Head of caudate nucleus (tissue), 42 donors: ENCODE measurements at regions not wholly inside any gene's neighbourhood (a gene's known extent, or its start where the extent isn't known, plus 50 kb on each side); places are given as distances from the start of the nearest gene placed in this dataset.
A peak's percentile ranks its signal among the peaks of the same experiment; 100 is the strongest.

Experiments used
- DNase-seq, 42 donors: peaks; one replicate each; pipeline versions ENCODE4 v3.0.0 to v3.0.0-alpha.2; 2020 to 2021; ENCODE audit warnings: mixed read lengths in 7 of 42
- intact Hi-C: fragments of 100-400 bp; cut with DNase I; formaldehyde crosslinking; loops from one replicate; pipeline ENCODE4 v1.15.0; 2022

GRCh38 chr2:21535826-21536225 is 412.1 kb downstream of the TDRD15 start:
- intact Hi-C loops = no loop called here
- no peak for DNase-seq

GRCh38 chr2:21539685-21540084 is 415.9 kb downstream of the TDRD15 start:
- DNase-seq = no peak
- intact Hi-C loops = no loop called here

GRCh38 chr2:21543630-21544029 is 419.9 kb downstream of the TDRD15 start:
- intact Hi-C loops = no loop called here
- DNase-seq = no peak

DNA sequence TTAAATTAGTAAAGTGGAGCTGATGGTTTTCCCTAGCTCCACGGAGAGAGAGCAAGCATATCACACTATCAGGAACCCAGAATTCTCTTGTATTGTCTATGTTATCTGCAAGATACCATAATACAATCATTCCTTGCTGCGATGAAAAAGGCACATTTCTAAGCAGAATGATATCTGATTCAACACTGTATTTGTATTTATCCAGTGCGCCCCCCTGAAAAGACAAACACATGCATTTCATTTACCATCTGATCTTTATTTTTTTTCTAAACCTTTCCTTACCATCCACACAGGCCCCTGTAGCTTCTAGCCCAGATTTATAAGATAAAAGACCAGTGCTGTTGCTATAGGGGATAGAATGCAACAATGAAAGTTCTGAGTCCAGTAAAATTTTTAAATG is 420.6 kb downstream of the TDRD15 start:
- intact Hi-C loops = no loop called here
- DNase-seq = no peak

GRCh38 chr2:21552981-21553380 is 429.2 kb downstream of the TDRD15 start:
- no peak for DNase-seq
- intact Hi-C loops = no loop called here

DNA sequence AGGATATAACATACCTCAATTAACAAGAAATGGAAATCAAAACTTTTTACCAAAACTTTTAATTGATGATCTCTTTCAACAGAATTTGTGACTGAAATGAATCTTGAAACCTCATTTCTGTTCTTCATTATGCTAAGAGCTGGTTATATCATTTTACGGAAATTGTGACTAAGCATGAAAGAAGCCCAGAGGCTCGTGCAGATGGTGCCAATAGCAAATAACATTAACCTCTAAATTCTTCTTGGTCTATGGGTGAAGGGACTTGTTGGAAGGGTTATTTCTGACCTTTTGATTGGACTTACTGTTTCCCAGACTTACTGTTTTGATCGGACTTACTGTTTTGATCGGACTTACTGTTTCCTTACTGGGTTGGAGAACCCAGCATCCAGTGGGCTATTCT is 435.6 kb downstream of the TDRD15 start:
- DNase-seq = no peak
- intact Hi-C loops = no loop called here

DNA sequence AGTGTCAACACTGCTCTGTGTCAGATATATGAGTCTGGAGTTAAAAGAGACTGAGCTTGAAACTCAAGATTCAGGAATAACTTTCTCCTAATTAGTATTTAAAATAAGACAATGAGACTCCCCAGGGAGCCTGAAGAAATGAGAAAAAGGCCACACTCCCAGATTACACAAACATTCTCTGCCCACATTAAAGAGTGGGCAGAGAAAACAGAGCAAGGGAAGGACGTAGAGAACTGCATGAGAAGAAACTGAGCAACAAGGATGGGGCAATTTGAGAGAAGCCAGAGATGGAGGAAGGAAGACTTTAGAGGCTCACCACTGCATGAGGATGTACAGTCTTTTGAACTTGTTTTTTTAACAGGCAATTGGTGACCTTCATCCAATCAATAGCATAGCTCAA is 438.2 kb downstream of the TDRD15 start:
- intact Hi-C loops = no loop called here

GRCh38 chr2:21567395-21567794 is 443.6 kb downstream of the TDRD15 start:
- intact Hi-C loops = no loop called here
- DNase-seq = no peak

More for the DNA sequence above, 438.2 kb downstream of the TDRD15 start:
- DNase-seq = no peak

- intact Hi-C loops = no loop called here
Observed at GRCh38 chr2:21571686-21572085, 447.9 kb downstream of the TDRD15 start.

GRCh38 chr2:21580391-21580790 is 456.6 kb downstream of the TDRD15 start:
- intact Hi-C loops = no loop called here
- no peak for DNase-seq

More at GRCh38 chr2:21571686-21572085, 447.9 kb downstream of the TDRD15 start:
- DNase-seq = no peak

GRCh38 chr2:21585881-21586280 is 462.1 kb downstream of the TDRD15 start:
- DNase-seq = peak in 1 of 42 donors; percentile 11
- intact Hi-C loops = no loop called here

- DNase-seq = no peak
Observed at GRCh38 chr2:21590026-21590690, 466.4 kb downstream of the TDRD15 start.

DNA sequence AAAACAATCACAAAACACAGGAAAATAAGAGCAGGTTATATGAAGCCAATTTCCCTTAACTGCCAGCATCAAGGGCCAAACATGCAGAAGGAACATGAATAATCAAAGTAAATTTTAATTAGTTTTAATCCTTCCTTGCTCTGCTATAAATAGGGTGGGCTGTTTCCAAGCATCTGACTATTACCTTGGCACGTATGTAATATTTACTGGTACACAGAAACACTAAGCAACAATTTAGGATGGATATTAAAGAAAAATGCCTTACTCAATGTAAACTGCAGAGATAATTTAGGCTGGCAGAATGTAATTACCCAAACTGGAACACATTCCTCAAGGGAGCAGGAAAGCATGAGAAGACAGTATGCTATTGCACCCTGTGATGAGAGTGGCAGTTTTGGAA is 468.2 kb downstream of the TDRD15 start:
- DNase-seq = no peak
- intact Hi-C loops = no loop called here

More at GRCh38 chr2:21590026-21590690, 466.4 kb downstream of the TDRD15 start:
- intact Hi-C loops = no loop called here

- intact Hi-C loops = no loop called here
Observed at GRCh38 chr2:21599417-21599816, 475.6 kb downstream of the TDRD15 start.

DNA sequence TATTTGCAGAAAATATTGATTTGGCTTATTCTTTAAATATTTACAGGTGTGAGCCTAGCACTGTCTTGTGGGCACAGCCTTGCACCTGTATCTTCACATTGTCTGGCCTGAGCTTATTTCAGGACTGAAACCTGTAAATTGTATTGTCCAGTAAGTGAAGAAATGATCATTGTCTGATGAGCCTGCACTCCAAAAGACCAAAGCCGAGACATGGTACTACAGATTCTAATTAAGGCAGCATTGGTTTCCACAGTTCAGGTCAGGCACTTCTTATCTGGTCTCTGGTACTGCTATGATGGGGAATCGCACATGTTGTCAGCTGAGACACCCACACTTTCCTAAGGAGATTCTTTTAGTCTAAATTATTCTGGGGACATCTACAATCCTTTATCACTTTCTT is 479.0 kb downstream of the TDRD15 start:
- DNase-seq = no peak
- intact Hi-C loops = no loop called here

More at GRCh38 chr2:21599417-21599816, 475.6 kb downstream of the TDRD15 start:
- DNase-seq = no peak

- no peak for DNase-seq
- intact Hi-C loops = no loop called here
Observed at GRCh38 chr2:21607572-21607971, 483.8 kb downstream of the TDRD15 start.

- intact Hi-C loops = no loop called here
- DNase-seq = no peak
Observed at GRCh38 chr2:21610304-21610703, 486.5 kb downstream of the TDRD15 start.

DNA sequence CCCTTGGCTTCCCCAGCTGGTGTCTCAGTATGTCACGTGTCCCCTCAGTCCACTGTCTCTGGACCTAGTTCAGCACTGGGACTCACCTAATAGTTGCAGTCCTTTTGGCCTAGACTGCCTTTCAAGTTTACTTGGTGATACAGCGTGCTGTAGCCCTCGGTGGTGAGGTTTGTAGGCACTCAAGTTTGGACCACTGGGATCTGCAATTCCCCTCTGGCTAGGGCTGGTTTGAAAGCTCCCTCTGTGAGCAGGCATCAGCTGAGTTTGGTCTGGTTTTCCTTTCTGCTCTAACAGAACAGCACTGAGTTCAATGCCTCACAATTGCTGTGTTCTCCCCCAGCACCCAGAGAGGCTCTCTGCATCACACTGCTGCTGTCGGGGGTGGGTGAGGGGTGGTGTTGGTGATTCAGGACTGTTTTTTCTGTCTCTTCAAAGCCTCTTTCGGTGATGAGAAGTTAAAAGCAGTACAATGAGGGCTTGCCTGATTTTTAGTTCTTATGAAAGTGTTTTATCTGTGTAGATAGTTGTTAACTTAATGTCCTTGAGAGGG is 494.2 kb downstream of the TDRD15 start:
- intact Hi-C loops = no loop called here
- DNase-seq = peak in 2 of 42 donors; percentile 21 to 30

DNA sequence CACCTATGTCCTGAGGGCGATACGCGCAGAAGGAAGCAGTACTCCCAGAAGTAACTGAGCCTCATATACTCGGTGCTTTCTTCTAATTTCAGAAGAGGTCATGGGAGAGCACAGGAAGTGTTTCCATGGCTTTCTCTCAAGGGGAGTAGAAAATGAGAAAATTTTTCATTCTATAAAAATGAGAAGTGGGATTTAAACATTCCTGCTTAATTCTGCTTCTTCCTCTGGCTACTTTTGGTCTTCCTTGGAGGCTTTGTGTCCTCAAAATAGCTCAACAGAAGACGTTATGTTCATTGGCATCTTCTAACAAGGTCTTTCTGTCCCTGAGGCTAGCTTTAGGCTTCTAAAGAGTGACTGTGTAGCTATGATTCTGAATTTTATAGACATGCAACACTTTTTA is 497.0 kb downstream of the TDRD15 start:
- DNase-seq = no peak
- intact Hi-C loops = no loop called here

DNA sequence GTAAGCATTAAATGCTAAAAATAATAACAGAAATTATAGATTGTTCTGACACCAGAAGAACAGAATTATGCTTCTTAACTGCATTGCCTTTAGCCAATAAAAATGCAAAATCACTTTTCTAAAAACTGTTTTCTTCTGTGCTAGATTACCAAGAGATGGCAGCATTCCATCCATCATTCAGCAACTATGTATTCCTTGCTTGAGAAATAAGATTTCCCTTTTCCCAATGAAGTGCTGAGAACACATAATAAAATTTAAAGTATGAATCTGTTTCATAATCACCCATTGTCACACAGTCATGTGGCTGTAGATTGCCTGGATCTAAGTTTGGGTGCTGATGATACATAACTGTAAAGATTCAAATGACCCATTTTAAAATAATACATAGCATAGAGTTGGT is 504.2 kb downstream of the TDRD15 start:
- DNase-seq = peak in 2 of 42 donors; percentile 12 to 20
- intact Hi-C loops = no loop called here

- no peak for DNase-seq
- intact Hi-C loops = no loop called here
Observed at GRCh38 chr2:21633015-21633414, 509.2 kb downstream of the TDRD15 start.
